ENCODE measurements at regions not wholly inside any gene's neighbourhood (a gene's known extent, or its start where the extent isn't known, plus 50 kb on each side); places are given as distances from the start of the nearest gene placed in this dataset.
"Not testable (repeated sequence)": the region's sequence is repeated elsewhere in the genome, so short reads cannot be mapped to it uniquely, and the experiment has no call there.

- H3K4me1 ChIP-seq (ENCODE audit: insufficient read depth, low read length); H3K27me3 ChIP-seq (ENCODE audit: insufficient read depth, low read length); H3K36me3 Mint-ChIP-seq (ENCODE audit: low read depth, unreplicated experiment); H3K9me3 ChIP-seq (ENCODE audit: insufficient read depth, low read depth, low read length); H3K9ac ChIP-seq (ENCODE audit: low read length); H3K4me3 Mint-ChIP-seq (ENCODE audit: unreplicated experiment); H3K36me3 ChIP-seq (ENCODE audit: insufficient read depth, low read length); H3K4me1 Mint-ChIP-seq (ENCODE audit: low read depth, unreplicated experiment); H2AFZ ChIP-seq (ENCODE audit: low read depth, low read length); H3K27me3 Mint-ChIP-seq (ENCODE audit: low read depth, unreplicated experiment); DNase-seq (ENCODE audit: low read depth); H3K79me2 ChIP-seq (ENCODE audit: insufficient read depth, low read length); FAIRE-seq; H3K4me3 ChIP-seq (ENCODE audit: insufficient read depth, low read depth, low read length); H4K20me1 ChIP-seq (ENCODE audit: insufficient read depth, low read length); H3K4me2 ChIP-seq (ENCODE audit: low read length); H3K27ac Mint-ChIP-seq (ENCODE audit: unreplicated experiment); H3K9me3 Mint-ChIP-seq (ENCODE audit: unreplicated experiment); H3K27ac ChIP-seq (ENCODE audit: low read depth, low read length): not testable (repeated sequence)
Observed at GRCh38 chr15:84164423-84165292, 70.9 kb upstream of the GOLGA6L4 start.

GRCh38 chr15:84170029-84170428, 65.5 kb upstream of the GOLGA6L4 start:
- H3K9ac ChIP-seq (ENCODE audit: low read length); H3K4me2 ChIP-seq (ENCODE audit: low read length); H3K27ac ChIP-seq (ENCODE audit: low read depth, low read length); DNase-seq (ENCODE audit: low read depth); H3K36me3 ChIP-seq (ENCODE audit: insufficient read depth, low read length); H3K27me3 Mint-ChIP-seq (ENCODE audit: low read depth, unreplicated experiment); H3K4me3 Mint-ChIP-seq (ENCODE audit: unreplicated experiment); H3K27me3 ChIP-seq (ENCODE audit: insufficient read depth, low read length); H3K79me2 ChIP-seq (ENCODE audit: insufficient read depth, low read length); FAIRE-seq; H3K9me3 ChIP-seq (ENCODE audit: insufficient read depth, low read depth, low read length); H3K4me1 ChIP-seq (ENCODE audit: insufficient read depth, low read length); H2AFZ ChIP-seq (ENCODE audit: low read depth, low read length); H3K4me1 Mint-ChIP-seq (ENCODE audit: low read depth, unreplicated experiment); H3K4me3 ChIP-seq (ENCODE audit: insufficient read depth, low read depth, low read length); H3K27ac Mint-ChIP-seq (ENCODE audit: unreplicated experiment); H4K20me1 ChIP-seq (ENCODE audit: insufficient read depth, low read length); H3K36me3 Mint-ChIP-seq (ENCODE audit: low read depth, unreplicated experiment); H3K9me3 Mint-ChIP-seq (ENCODE audit: unreplicated experiment): not testable (repeated sequence)

GRCh38 chr15:84173231-84173610, 62.4 kb upstream of the GOLGA6L4 start:
- not testable (repeated sequence) for H3K27ac ChIP-seq (ENCODE audit: low read depth, low read length); H3K27me3 Mint-ChIP-seq (ENCODE audit: low read depth, unreplicated experiment); DNase-seq (ENCODE audit: low read depth); H2AFZ ChIP-seq (ENCODE audit: low read depth, low read length); H3K4me2 ChIP-seq (ENCODE audit: low read length); H3K9me3 Mint-ChIP-seq (ENCODE audit: unreplicated experiment); H3K4me3 ChIP-seq (ENCODE audit: insufficient read depth, low read depth, low read length); H3K4me3 Mint-ChIP-seq (ENCODE audit: unreplicated experiment); H3K4me1 Mint-ChIP-seq (ENCODE audit: low read depth, unreplicated experiment); H3K4me1 ChIP-seq (ENCODE audit: insufficient read depth, low read length); H3K36me3 Mint-ChIP-seq (ENCODE audit: low read depth, unreplicated experiment); H3K9me3 ChIP-seq (ENCODE audit: insufficient read depth, low read depth, low read length); H4K20me1 ChIP-seq (ENCODE audit: insufficient read depth, low read length); H3K9ac ChIP-seq (ENCODE audit: low read length); FAIRE-seq; H3K79me2 ChIP-seq (ENCODE audit: insufficient read depth, low read length); H3K27me3 ChIP-seq (ENCODE audit: insufficient read depth, low read length); H3K27ac Mint-ChIP-seq (ENCODE audit: unreplicated experiment); H3K36me3 ChIP-seq (ENCODE audit: insufficient read depth, low read length)

Measured in astrocyte (in vitro differentiated cells and primary cell).